MCF 10A (cell line): ENCODE measurements at regions not wholly inside any gene's neighbourhood (a gene's known extent, or its start where the extent isn't known, plus 50 kb on each side); places are given as distances from the start of the nearest gene placed in this dataset.

ENCODE experiments used
- BruUV-seq: library from RNA; stranded (reverse); fragments of 400-500 nt; replicated peaks from 2 replicates; lab custom pipeline; 2021; lab: Mats Ljungman, UMichigan
- CTCF ChIA-PET: fragments of 300-600 bp; sonication (Branson Sonifier 250); formaldehyde crosslinking; extraction: SDS; loops from one replicate; lab custom pipeline; 2021; ENCODE audit warnings: antibody characterized with exemption, inconsistent platforms; lab: Yijun Ruan, JAX
- POLR2A ChIA-PET: fragments of 300-600, 350-650 bp; sonication (Branson Sonifier 250); formaldehyde crosslinking; extraction: SDS; loops from one replicate; lab custom pipeline; 2020; ENCODE audit warnings: antibody characterized with exemption, inconsistent platforms; lab: Yijun Ruan, JAX
- DNase-seq: peaks from one replicate; pipeline ENCODE4 v3.0.0-alpha.2; 2018; ENCODE audit not compliant: unreplicated experiment
- H3K27ac Mint-ChIP-seq: one replicate; pipeline ENCODE4 v1.8.0; 2022; ENCODE audit warnings: mild to moderate bottlenecking, low read depth, mixed read lengths; ENCODE audit not compliant: unreplicated experiment
- H3K27me3 Mint-ChIP-seq: one replicate; pipeline ENCODE4 v1.8.0; 2022; ENCODE audit warnings: mixed read lengths; ENCODE audit not compliant: insufficient read depth, unreplicated experiment
- H3K36me3 Mint-ChIP-seq: one replicate; pipeline ENCODE4 v1.8.0; 2022; ENCODE audit warnings: mild to moderate bottlenecking, moderate library complexity, mixed read lengths; ENCODE audit not compliant: insufficient read depth, unreplicated experiment
- H3K4me1 Mint-ChIP-seq: one replicate; pipeline ENCODE4 v1.8.0; 2022; ENCODE audit warnings: mixed read lengths; ENCODE audit not compliant: insufficient read depth, unreplicated experiment
- H3K4me3 Mint-ChIP-seq: one replicate; pipeline ENCODE4 v1.8.0; 2022; ENCODE audit warnings: mild to moderate bottlenecking, moderate library complexity, mixed read lengths; ENCODE audit not compliant: unreplicated experiment
- H3K9me3 Mint-ChIP-seq: one replicate; pipeline ENCODE4 v1.8.0; 2022; ENCODE audit warnings: mixed read lengths; ENCODE audit not compliant: unreplicated experiment
- CTCF ChIP-seq: fragments of 200-600 bp; IDR thresholded peaks from one replicate; pipeline ENCODE4 v1.8.0; 2022; ENCODE audit warnings: antibody characterized with exemption, mild to moderate bottlenecking; ENCODE audit not compliant: unreplicated experiment
- intact Hi-C: fragments of 100-400 bp; cut with micrococcal nuclease; formaldehyde crosslinking; loops from 2 replicates; pipeline ENCODE4 v1.14.1; 2022

DNA sequence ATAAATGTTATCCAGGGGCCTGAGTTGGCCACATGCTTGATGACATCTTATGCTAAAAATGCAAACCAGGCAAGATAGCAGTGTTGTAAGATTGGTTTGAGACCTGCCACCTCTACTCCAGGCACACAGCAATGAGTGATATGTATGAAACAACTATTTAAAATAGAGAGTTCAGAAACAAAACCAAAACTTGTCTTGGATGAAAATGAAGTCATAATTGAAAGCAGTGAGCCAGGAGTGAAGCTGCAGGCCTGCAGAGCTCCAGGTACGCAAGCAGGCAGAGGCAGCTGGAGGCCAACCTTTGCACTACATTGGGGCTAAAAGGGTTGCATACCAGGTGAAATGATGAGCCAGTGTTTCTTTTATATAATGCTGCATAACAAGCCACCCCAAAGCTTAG is 89.2 kb upstream of the SPATS2L start:
- Mint-ChIP-seq H3K4me1 (no peaks in the 10 kb centered on the region), H3K4me3 (no peak overlapping the region), H3K36me3 (no peaks in the 10 kb centered on the region), H3K27ac (no peak overlapping the region), H3K9me3 (no peaks in the 10 kb centered on the region), H3K27me3 (no peaks in the 10 kb centered on the region)
- CTCF ChIA-PET = interaction anchor here (0.7 kb wide), 1 partner anchor 291 kb away, joined by 3 read pairs; no protein-coding TSS in a partner anchor
- TF ChIP-seq CTCF = no peak
- POLR2A ChIA-PET = no interaction called here
- no peak for DNase-seq
- BruUV-seq = no TSS peak
- intact Hi-C loops = no loop called here

DNA sequence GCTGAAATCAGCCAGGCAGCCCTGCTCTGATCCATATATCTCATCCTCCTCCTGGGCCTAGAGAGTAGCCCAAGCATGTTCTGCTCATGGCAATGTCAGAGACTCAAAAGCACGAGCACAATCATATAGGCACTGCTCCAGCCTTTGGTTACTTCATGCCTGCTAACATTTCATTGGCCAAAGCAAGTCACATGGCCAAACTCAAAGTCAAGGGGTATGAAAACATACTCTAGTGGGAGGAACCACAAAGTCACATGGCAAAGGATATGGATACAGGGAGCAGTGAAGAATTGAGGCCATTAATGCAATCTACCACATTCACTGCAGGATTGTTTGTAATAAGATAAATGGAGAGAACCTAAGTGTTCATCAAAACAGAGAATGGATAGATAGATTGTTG is 87.8 kb upstream of the SPATS2L start:
- intact Hi-C loops = no loop called here
- Mint-ChIP-seq H3K27ac (no peak overlapping the region), H3K4me3 (no peak overlapping the region), H3K9me3 (no peaks in the 10 kb centered on the region), H3K36me3 (no peaks in the 10 kb centered on the region), H3K27me3 (no peaks in the 10 kb centered on the region), H3K4me1 (no peaks in the 10 kb centered on the region)
- POLR2A ChIA-PET = no interaction called here
- CTCF ChIA-PET = no interaction called here
- BruUV-seq = no TSS peak
- no peak for DNase-seq
- no peak for TF ChIP-seq CTCF

DNA sequence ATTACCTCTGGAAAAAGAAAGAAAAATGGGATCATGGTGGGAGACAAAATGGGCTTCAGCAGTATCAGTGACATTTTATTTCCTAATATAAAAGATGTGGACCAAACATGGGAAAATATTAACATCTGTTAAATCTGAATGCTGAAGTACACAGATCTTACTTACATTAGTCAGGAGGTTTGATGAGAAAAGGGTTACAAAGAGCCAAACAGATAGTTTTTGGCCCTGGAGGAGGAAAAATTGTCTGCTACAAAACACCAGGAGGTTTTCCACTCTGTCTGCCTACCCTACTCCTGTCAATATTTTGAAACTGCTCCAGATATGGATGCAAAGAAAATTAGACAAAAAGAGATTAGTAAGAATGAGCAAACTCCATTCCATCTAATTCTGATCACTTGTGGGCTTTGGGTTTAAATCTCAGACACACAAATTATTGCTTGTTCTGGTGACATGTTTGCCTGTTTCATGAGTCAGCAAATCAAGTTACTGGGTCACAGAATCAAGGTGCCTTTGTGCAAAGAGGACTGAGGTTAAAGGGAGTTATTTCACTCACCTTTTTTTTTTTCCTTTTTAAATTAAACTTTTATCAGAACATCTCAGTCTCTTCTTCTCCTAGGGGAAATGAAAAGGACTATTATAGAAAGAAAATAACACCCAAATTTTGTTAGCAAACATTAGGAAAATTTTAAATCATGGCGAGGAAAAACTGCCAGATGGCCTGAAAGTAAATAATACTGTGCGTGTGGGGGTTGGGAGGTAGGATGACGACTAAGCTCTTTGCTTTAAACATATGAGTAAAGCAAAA is 87.0 kb upstream of the SPATS2L start:
- intact Hi-C loops = no loop called here
- BruUV-seq = no TSS peak
- ChIA-PET CTCF (no interaction called here), POLR2A (no interaction called here)
- TF ChIP-seq CTCF = no peak
- no peak overlapping the region for H3K4me3 Mint-ChIP-seq
- H3K4me1 Mint-ChIP-seq = no peaks in the 10 kb centered on the region
- no peaks in the 10 kb centered on the region for H3K9me3 Mint-ChIP-seq
- no peaks in the 10 kb centered on the region for H3K27me3 Mint-ChIP-seq
- H3K27ac Mint-ChIP-seq = no peak overlapping the region
- DNase-seq = no peak
- H3K36me3 Mint-ChIP-seq = no peaks in the 10 kb centered on the region

DNA sequence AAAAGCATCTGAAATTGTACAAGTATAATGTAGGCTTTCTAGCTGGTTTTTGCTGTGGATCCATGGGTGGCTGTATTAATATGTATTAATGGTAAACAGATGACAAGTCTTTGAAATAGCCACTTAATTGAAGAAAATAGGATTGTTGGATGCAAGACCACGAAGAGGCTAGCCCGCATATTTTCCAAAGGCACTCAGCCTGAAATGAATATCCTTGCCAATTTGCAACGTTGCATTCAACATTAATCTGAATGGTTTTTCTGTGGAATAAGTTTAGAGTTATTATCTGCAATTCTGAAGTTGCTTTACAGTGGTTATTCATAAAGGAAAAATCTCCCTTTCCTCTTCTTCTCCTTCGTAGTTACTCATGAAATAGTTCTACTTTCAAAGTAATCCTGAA is 86.2 kb upstream of the SPATS2L start:
- Mint-ChIP-seq H3K4me3 (no peak overlapping the region), H3K27ac (no peak overlapping the region), H3K9me3 (no peaks in the 10 kb centered on the region), H3K4me1 (no peaks in the 10 kb centered on the region), H3K36me3 (no peaks in the 10 kb centered on the region), H3K27me3 (no peaks in the 10 kb centered on the region)
- BruUV-seq = no TSS peak
- no peak for DNase-seq
- POLR2A ChIA-PET = no interaction called here
- TF ChIP-seq CTCF = no peak
- CTCF ChIA-PET = no interaction called here
- intact Hi-C loops = no loop called here
